ENCODE measurements at regions not wholly inside any gene's neighbourhood (a gene's known extent, or its start where the extent isn't known, plus 50 kb on each side); places are given as distances from the start of the nearest gene placed in this dataset.

DNA sequence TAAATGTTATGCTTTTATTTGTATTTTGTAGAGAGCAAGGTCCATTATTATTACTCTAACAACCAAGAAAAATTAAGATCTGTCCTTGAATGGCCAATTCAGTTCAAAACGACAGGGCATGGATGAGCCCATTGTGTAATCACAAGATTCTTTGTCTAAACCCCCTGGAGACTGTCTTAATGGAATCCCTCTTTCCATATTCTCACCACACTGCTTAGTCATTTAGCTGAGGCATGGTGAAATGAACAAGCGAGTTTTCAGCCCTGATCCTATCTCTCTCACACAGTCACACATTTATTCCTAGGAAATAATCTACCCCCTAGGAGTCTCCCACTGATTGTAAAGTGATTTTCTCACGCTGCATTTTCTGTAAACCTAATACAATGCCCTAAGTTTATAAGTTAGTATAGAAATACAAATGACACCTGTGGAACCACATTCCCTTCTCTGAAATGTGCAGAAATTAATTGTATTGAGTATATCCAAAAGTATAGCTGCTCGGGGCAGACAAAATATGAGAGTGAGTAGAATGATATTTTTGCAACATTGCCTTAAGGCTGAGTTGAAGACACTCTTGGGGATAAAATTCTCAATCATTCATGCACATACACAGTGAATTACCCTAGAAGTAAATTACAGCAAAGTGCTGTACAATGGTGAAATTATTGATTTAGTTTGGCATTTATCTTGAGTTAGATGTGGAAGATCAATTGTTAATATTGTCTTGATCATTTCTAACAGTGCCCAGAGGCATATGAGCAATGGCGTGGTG, 119.7 kb upstream of the PCDH7 start:
- ATAC-seq (ENCODE audit: low read depth) (no peak), DNase-seq (ENCODE audit: low spot score) (no peak)
- H3K27me3 ChIP-seq (ENCODE audit: insufficient read depth, poor library complexity, severe bottlenecking), result no peaks in the 10 kb centered on the region
- H3K27ac ChIP-seq (ENCODE audit: poor library complexity, severe bottlenecking), result no peak overlapping the region
- H3K4me1 ChIP-seq (ENCODE audit: insufficient read depth, poor library complexity, severe bottlenecking), result no peaks in the 10 kb centered on the region
- no peaks in the 10 kb centered on the region for H3K9me3 ChIP-seq (ENCODE audit: severe bottlenecking)
- H3K4me3 ChIP-seq (ENCODE audit: severe bottlenecking), result no peak overlapping the region
- H3K36me3 ChIP-seq (ENCODE audit: low read depth), result no peaks in the 10 kb centered on the region
- no peak for TF ChIP-seq CTCF (IDR thresholded peaks at IDR 0.05; ENCODE audit: poor library complexity, severe bottlenecking)

DNA sequence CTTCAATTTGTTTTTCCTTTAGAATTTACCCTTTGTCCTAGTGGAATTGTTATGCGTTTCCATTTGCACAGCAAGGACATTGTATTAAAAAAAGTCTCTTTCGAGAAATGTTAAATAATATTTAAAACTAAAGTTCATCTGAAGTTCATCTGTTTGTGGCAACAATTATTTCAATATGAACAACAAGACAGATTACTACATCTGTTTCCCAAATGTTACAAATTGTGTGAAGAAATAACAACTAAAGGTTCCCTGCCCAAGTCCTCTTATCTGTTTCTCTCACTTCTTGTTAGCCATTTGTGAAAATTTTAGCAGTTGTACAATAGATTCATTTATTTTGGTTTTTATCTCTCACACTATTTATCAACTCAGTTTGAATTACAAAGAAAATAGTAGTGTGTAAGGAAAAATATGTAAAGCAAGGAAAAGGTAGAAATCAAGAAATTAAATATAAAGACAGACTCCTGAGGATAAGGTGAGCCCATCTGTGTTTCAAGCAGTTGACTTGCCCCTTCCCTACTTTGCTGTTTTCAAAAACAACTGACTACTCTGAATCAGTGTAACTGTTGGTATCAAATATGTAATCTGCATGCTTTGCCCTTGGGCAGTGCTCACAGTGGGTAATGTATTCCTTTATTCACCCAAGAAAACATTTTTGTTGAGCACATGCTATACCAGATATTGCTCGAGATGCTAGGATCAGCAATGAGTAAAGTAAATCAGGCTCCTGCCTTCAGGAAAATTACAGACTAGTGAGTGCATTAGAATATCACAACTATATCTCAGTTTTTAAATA, 118.9 kb upstream of the PCDH7 start:
- no peak for TF ChIP-seq CTCF (IDR thresholded peaks at IDR 0.05; ENCODE audit: poor library complexity, severe bottlenecking)
- no peak overlapping the region for H3K4me3 ChIP-seq (ENCODE audit: severe bottlenecking)
- H3K4me1 ChIP-seq (ENCODE audit: insufficient read depth, poor library complexity, severe bottlenecking), result no peaks in the 10 kb centered on the region
- ATAC-seq (ENCODE audit: low read depth) (no peak), DNase-seq (ENCODE audit: low spot score) (no peak)
- no peak overlapping the region for H3K27ac ChIP-seq (ENCODE audit: poor library complexity, severe bottlenecking)
- H3K9me3 ChIP-seq (ENCODE audit: severe bottlenecking), result no peaks in the 10 kb centered on the region
- H3K36me3 ChIP-seq (ENCODE audit: low read depth), result no peaks in the 10 kb centered on the region
- no peaks in the 10 kb centered on the region for H3K27me3 ChIP-seq (ENCODE audit: insufficient read depth, poor library complexity, severe bottlenecking)

GRCh38 chr4:30605616-30606190, 114.5 kb upstream of the PCDH7 start:
- Histone ChIP-seq H3K27ac (ENCODE audit: poor library complexity, severe bottlenecking) (no peak overlapping the region), H3K4me1 (ENCODE audit: insufficient read depth, poor library complexity, severe bottlenecking) (no peaks in the 10 kb centered on the region), H3K27me3 (ENCODE audit: insufficient read depth, poor library complexity, severe bottlenecking) (no peaks in the 10 kb centered on the region), H3K4me3 (ENCODE audit: severe bottlenecking) (no peak overlapping the region), H3K9me3 (ENCODE audit: severe bottlenecking) (no peaks in the 10 kb centered on the region), H3K36me3 (ENCODE audit: low read depth) (no peaks in the 10 kb centered on the region)
- DNase-seq (ENCODE audit: low spot score), result no peak
- ATAC-seq (ENCODE audit: low read depth), result no peak
- no peak for TF ChIP-seq CTCF (IDR thresholded peaks at IDR 0.05; ENCODE audit: poor library complexity, severe bottlenecking)

DNA sequence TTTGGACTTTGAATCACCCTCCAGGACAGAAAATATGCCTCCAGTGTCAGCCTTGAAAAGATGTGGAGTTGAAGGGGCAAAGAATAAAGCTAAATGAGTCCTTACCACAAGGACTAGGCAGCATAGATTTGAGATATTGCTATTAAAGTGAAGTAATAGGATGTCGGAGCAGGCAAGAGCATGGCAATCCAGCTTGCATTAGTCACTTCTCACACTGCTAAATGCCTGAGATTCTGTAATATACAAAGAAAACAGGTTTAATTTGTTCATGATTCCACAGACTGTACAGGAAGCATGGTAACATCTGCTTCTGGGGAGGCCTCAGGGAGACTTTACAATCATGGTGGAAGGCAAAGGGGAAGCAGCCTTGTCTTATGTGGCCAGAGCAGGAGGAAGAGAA, 109.8 kb upstream of the PCDH7 start:
- DNase-seq (ENCODE audit: low spot score) (no peak), ATAC-seq (ENCODE audit: low read depth) (no peak)
- no peaks in the 10 kb centered on the region for H3K4me1 ChIP-seq (ENCODE audit: insufficient read depth, poor library complexity, severe bottlenecking)
- no peak for TF ChIP-seq CTCF (IDR thresholded peaks at IDR 0.05; ENCODE audit: poor library complexity, severe bottlenecking)
- H3K27me3 ChIP-seq (ENCODE audit: insufficient read depth, poor library complexity, severe bottlenecking), result no peaks in the 10 kb centered on the region
- H3K36me3 ChIP-seq (ENCODE audit: low read depth), result no peaks in the 10 kb centered on the region
- no peaks in the 10 kb centered on the region for H3K9me3 ChIP-seq (ENCODE audit: severe bottlenecking)
- H3K4me3 ChIP-seq (ENCODE audit: severe bottlenecking), result no peak overlapping the region
- H3K27ac ChIP-seq (ENCODE audit: poor library complexity, severe bottlenecking), result no peak overlapping the region

All from RWPE2 (cell line).